GM12865 (cell line): ENCODE measurements at regions not wholly inside any gene's neighbourhood (a gene's known extent, or its start where the extent isn't known, plus 50 kb on each side); places are given as distances from the start of the nearest gene placed in this dataset.
"Not testable (repeated sequence)": the region's sequence is repeated elsewhere in the genome, so short reads cannot be mapped to it uniquely, and the experiment has no call there.

Source experiments
- DNase-seq: peaks from one replicate; pipeline ENCODE4 v3.0.0; 2010; ENCODE audit warnings: low read depth
- H3K4me3 ChIP-seq: 2 replicates; pipeline ENCODE4 v1.5.1; 2011; ENCODE audit warnings: mild to moderate bottlenecking, low read depth, low read length, control low read depth
- TF ChIP-seq, protein P1 (sequence below): IDR thresholded peaks from 2 replicates; pipeline ENCODE4 v1.5.1; 2011; ENCODE audit warnings: low read length, control low read depth, low read depth, inconsistent platforms; ENCODE audit not compliant: insufficient read depth; ENCODE audit errors: missing control alignments

- no peak for DNase-seq
- TF ChIP-seq, protein P1, sequence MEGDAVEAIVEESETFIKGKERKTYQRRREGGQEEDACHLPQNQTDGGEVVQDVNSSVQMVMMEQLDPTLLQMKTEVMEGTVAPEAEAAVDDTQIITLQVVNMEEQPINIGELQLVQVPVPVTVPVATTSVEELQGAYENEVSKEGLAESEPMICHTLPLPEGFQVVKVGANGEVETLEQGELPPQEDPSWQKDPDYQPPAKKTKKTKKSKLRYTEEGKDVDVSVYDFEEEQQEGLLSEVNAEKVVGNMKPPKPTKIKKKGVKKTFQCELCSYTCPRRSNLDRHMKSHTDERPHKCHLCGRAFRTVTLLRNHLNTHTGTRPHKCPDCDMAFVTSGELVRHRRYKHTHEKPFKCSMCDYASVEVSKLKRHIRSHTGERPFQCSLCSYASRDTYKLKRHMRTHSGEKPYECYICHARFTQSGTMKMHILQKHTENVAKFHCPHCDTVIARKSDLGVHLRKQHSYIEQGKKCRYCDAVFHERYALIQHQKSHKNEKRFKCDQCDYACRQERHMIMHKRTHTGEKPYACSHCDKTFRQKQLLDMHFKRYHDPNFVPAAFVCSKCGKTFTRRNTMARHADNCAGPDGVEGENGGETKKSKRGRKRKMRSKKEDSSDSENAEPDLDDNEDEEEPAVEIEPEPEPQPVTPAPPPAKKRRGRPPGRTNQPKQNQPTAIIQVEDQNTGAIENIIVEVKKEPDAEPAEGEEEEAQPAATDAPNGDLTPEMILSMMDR: no peak
- no peak overlapping the region for H3K4me3 ChIP-seq
Measured at GRCh38 chr2:205867371-205867770, 185.1 kb downstream of the NRP2 start.

DNA sequence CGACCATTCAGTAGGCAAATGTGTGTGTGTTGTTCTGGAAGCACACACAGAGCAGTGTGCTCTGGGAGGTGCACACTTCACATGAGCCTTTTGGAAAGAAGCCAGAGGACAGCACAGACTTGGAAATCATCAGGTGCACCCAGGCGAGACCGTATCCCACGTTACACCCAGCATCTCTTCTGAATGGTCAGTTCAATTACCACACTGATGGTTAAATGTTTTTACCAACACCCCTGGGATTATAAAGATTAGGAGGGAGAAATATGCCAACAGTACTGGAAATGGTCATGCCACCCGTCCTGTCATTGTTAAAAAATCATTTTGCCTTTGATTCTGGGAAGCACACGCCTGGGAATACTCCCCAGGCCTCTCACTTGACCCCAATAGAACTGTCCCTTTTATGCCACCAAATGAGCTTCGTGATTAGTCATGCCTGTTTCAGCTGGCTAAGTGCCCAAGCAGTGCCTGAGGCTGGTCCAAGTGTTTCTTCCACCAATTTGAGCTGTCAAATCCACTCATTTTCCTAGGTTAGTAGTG lies 183.7 kb downstream of the NRP2 start:
- DNase-seq: no peak
- TF ChIP-seq, protein P1: no peak
- no peak overlapping the region for H3K4me3 ChIP-seq

DNA sequence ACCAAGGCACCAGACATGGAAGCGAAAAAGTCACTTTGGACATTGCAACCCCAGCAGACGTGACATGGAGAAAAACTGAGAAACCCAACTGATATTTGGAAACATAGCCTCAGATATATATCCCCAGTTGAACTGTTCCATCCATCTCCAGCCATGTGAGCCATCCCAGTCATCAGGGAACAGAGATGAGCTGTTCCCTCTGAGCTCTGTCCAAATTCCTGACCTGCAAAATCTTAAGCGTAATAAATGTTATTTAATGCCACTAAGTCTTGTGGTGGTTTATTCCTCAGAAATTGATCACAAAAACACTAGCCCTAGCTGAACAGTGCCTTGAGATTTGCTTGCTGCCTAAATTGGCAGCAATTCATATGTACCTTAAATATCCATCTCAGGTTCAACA lies 182.8 kb downstream of the NRP2 start:
- H3K4me3 ChIP-seq: no peak overlapping the region
- no peak for DNase-seq
- TF ChIP-seq, protein P1: no peak

DNA sequence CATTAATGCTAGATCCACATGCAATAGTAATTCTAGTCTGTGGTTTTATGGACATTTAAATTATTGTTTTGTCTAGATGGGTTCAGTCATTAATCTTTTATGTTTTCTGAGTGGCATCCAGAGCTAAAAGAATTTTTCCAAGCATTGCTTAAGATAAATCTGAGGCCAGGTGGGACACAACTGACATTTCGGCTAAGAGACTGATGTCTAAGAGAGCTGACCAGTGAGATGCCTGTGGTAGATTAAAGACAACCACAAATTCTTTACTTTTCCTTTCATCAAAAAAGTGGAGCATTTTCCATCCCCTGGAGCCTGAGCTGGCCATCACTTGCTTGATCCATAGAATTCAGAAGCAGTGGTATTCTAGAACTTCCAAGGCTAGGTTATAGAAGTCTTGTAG lies 182.2 kb downstream of the NRP2 start:
- no peak overlapping the region for H3K4me3 ChIP-seq
- TF ChIP-seq, protein P1: no peak
- no peak for DNase-seq

- not testable (repeated sequence) for DNase-seq, H3K4me3 ChIP-seq
Measured at GRCh38 chr2:205862761-205863160, 180.5 kb downstream of the NRP2 start.

DNA sequence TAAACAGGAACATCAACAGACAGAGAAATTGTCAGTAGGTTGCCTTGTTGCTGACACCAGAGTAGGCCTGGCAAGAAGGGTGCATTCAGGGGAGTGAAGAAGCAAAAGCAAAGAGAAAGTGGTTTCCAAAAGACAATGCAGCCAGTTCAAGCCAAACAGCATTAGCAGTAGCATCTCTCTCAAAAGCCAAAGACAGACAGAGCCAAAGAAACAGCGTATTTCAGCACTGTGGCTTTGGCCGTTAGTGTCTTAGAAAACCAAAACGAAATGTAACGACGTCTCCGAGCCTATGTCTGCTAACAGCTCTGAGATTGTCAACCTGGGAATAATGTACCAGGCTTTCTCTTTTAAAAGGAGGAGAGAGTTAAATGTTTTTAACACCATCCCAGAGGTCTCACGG lies 178.6 kb downstream of the NRP2 start:
- no peak overlapping the region for H3K4me3 ChIP-seq
- DNase-seq: no peak
- TF ChIP-seq, protein P1: no peak

DNA sequence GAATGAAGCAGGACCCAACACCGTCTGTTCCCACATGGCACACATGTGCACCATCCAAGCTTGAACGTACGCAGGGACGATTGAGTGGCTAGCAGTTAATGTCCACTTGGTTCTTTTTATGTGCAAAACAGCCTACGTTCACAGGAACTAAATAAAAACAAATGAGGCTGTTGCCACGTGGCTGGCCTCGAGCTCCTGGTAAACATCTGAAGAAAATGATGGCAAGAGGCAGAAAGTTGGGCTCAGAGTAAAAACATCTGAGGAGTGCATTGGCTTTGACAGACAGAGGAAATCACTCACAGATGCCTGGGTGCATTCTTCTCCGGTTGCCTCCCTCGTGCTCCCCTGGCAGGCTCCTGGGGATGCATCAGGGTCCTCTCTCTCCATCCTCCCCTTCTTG lies 177.9 kb downstream of the NRP2 start:
- TF ChIP-seq, protein P1: no peak
- no peak for DNase-seq

More for the DNA sequence above, 177.9 kb downstream of the NRP2 start:
- no peak overlapping the region for H3K4me3 ChIP-seq
